Heart left ventricle (tissue), 16 donors: ENCODE measurements at regions not wholly inside any gene's neighbourhood (a gene's known extent, or its start where the extent isn't known, plus 50 kb on each side); places are given as distances from the start of the nearest gene placed in this dataset.

Source experiments
- ATAC-seq, 4 donors: fragments of 200-7000 bp; cut with Tn5 transposase; one replicate each; pipeline ENCODE4 v1.9.1; 2020 to 2022; ENCODE audit warnings: moderate library complexity in 4 of 4, mild to moderate bottlenecking in 3 of 4, moderate number of reproducible peaks in 1 of 4
- DNase-seq, 5 donors: peaks; one replicate each; pipeline ENCODE4 v3.0.0-alpha.2; 2020
- H3K27ac ChIP-seq, 12 donors: fragments of 200-600 bp; sonication (generic) in 4 of 12; one replicate each; pipeline versions ENCODE4 v1.5.0 to v1.8.0; 2016 to 2022; ENCODE audit warnings: mild to moderate bottlenecking in 2 of 12
- H3K27me3 ChIP-seq, 9 donors: fragments of 200-600 bp; sonication (generic) in 2 of 9; one replicate each; pipeline versions ENCODE4 v1.5.1 to v1.8.0; 2016 to 2022; ENCODE audit warnings: mild to moderate bottlenecking in 3 of 9
- H3K36me3 ChIP-seq, 9 donors: fragments of 200-600 bp; sonication (generic) in 2 of 9; one replicate each; pipeline versions ENCODE4 v1.5.0 to v1.8.0; 2018 to 2022; ENCODE audit warnings: mild to moderate bottlenecking in 2 of 9
- H3K4me1 ChIP-seq, 12 donors: fragments of 200-600 bp; sonication (generic) in 4 of 12; one replicate each; pipeline versions ENCODE4 v1.5.0 to v1.8.0; 2016 to 2022; ENCODE audit warnings: mild to moderate bottlenecking in 3 of 12
- H3K4me3 ChIP-seq, 12 donors: fragments of 200-600 bp; sonication (generic) in 4 of 12; one replicate each; pipeline versions ENCODE4 v1.5.0 to v1.8.0; 2017 to 2022; ENCODE audit warnings: mild to moderate bottlenecking in 9 of 12, moderate library complexity in 4 of 12
- H3K9me3 ChIP-seq, 12 donors: fragments of 200-600 bp; sonication (generic) in 4 of 12; one replicate each; pipeline versions ENCODE4 v1.5.0 to v1.8.0; 2016 to 2022; ENCODE audit warnings: mild to moderate bottlenecking in 1 of 12
- CTCF ChIP-seq, 12 donors: fragments of 200-600 bp; sonication (generic) in 4 of 12; IDR thresholded peaks; one replicate each; pipeline versions ENCODE4 v1.5.0 to v1.8.0; 2018 to 2022; ENCODE audit warnings: antibody characterized with exemption in 12 of 12, mild to moderate bottlenecking in 5 of 12
- POLR2A ChIP-seq, 2 donors: fragments of 450-650 bp; IDR thresholded peaks; one replicate each; pipeline ENCODE4 v1.6.1; 2017; ENCODE audit warnings: antibody characterized with exemption in 2 of 2, mild to moderate bottlenecking in 2 of 2, moderate library complexity in 2 of 2
- WGBS, 4 donors: extraction: QIAGEN DNeasy Blood & Tissue Kit in 2 of 4; methylation state at CpG; one replicate each; pipeline versions ENCODE4 v1.1.5 to v1.1.7; 2013 to 2018; 5-methylcytosine and 5-hydroxymethylcytosine counted together
- intact Hi-C, 10 donors: fragments of 100-400 bp; cut with DNase I; formaldehyde crosslinking; loops; one replicate each; pipeline versions ENCODE4 v1.11.1 to v1.14.2; 2022
- donor health status: ischemic (EF 13 %, LVEDD 7.1; RV severe dilation, severe dysfunction).
- donor health status: healthy with polysubstance abuse.
- donor health status: DM: no; HTN: yes; CAD: no.
- donor health status: DM: no; HTN: no; CAD: no.
- donor health status: ischemic (EF 25% LVEDD 6.9; RV normal size, moderate dysfunction).
- donor health status: ischemic (EF 25% LVEDD 5.7; RV mildly dilated, moderate dysfunction).
- donor health status: healthy.
- donor health status: DM: yes; HTN: yes; CAD: no.
- donor health status: ischemic (EF 35%, LVEDD 5.7; RV mildly dilated, moderate dysfunction).
- donor health status: nonischemic (EF 11% LVEDD 7.7; RV severe dilation, severe dysfunction).
- donor health status: DM: yes; HTN: yes; CAD: no.
- donor health status: PGD.
- donor health status: ischemic (EF 29% LVEDD 5.4; RV normal size, mild dysfunction).
- donor health status: nonischemic (EF 23%, LVEDD 6.1; RV moderate dilation, normal function).

- DNase-seq, result no peak
- TF ChIP-seq POLR2A (IDR thresholded peaks at IDR 0.05) (no peak), CTCF (IDR thresholded peaks at IDR 0.05) (no peak)
- no peak for ATAC-seq
- no peak overlapping the region for H3K27ac ChIP-seq
- no peak overlapping the region for H3K4me3 ChIP-seq
- WGBS, 4 donors, result 70 to 81% (median 75%) methylated on average over 2 of the region's 2 CpGs
- H3K27me3 ChIP-seq, result no peaks in the 10 kb centered on the region
- peaks cover 0 to 5% (median 0%) of the 10 kb centered on the region in 12 donors for H3K9me3 ChIP-seq
- H3K36me3 ChIP-seq, result no peaks in the 10 kb centered on the region
- intact Hi-C loops, result no loop called here
- no peaks in the 10 kb centered on the region for H3K4me1 ChIP-seq
Observed at GRCh38 chr6:11908436-11909105, 103.5 kb upstream of the HIVEP1 start.

GRCh38 chr6:11903645-11904044 is 108.5 kb upstream of the HIVEP1 start:
- H3K27ac ChIP-seq, result no peak overlapping the region
- H3K27me3 ChIP-seq, result no peaks in the 10 kb centered on the region
- WGBS, 4 donors, result 94 to 96% (median 95%) methylated on average over 2 of the region's 2 CpGs
- intact Hi-C loops, result no loop called here
- H3K4me3 ChIP-seq, result no peak overlapping the region
- H3K36me3 ChIP-seq, result no peaks in the 10 kb centered on the region
- ATAC-seq (no peak), DNase-seq (no peak)
- H3K9me3 ChIP-seq, result no peaks in the 10 kb centered on the region
- TF ChIP-seq CTCF (IDR thresholded peaks at IDR 0.05), result no peak
- TF ChIP-seq POLR2A (IDR thresholded peaks at IDR 0.05), result no peak
- H3K4me1 ChIP-seq, result no peaks in the 10 kb centered on the region

- Histone ChIP-seq H3K4me3 (no peak overlapping the region), H3K27me3 (no peaks in the 10 kb centered on the region), H3K36me3 (no peaks in the 10 kb centered on the region), H3K4me1 (no peaks in the 10 kb centered on the region), H3K9me3 (no peaks in the 10 kb centered on the region), H3K27ac (no peak overlapping the region)
- no peak for DNase-seq
- intact Hi-C loops, result no loop called here
- no peak for TF ChIP-seq POLR2A (IDR thresholded peaks at IDR 0.05)
- TF ChIP-seq CTCF (IDR thresholded peaks at IDR 0.05), result no peak
- WGBS, 4 donors, result 93 to 96% (median 94%) methylated on average over 2 of the region's 2 CpGs
- ATAC-seq, result no peak
Observed at GRCh38 chr6:11902527-11902926, 109.6 kb upstream of the HIVEP1 start.

- Histone ChIP-seq H3K9me3 (no peaks in the 10 kb centered on the region), H3K27me3 (no peaks in the 10 kb centered on the region), H3K4me1 (no peaks in the 10 kb centered on the region), H3K27ac (no peak overlapping the region), H3K4me3 (no peak overlapping the region), H3K36me3 (no peaks in the 10 kb centered on the region)
- TF ChIP-seq POLR2A (IDR thresholded peaks at IDR 0.05), result no peak
- no peak for TF ChIP-seq CTCF (IDR thresholded peaks at IDR 0.05)
- DNase-seq, result no peak
- no peak for ATAC-seq
- WGBS, 4 donors, result 60 to 85% (median 67%) methylated on average over 14 of the region's 14 CpGs
- intact Hi-C loops, result no loop called here
Observed at GRCh38 chr6:11900662-11901598, 111.2 kb upstream of the HIVEP1 start.
